ENCODE measurements at regions not wholly inside any gene's neighbourhood (a gene's known extent, or its start where the extent isn't known, plus 50 kb on each side); places are given as distances from the start of the nearest gene placed in this dataset.

DNA sequence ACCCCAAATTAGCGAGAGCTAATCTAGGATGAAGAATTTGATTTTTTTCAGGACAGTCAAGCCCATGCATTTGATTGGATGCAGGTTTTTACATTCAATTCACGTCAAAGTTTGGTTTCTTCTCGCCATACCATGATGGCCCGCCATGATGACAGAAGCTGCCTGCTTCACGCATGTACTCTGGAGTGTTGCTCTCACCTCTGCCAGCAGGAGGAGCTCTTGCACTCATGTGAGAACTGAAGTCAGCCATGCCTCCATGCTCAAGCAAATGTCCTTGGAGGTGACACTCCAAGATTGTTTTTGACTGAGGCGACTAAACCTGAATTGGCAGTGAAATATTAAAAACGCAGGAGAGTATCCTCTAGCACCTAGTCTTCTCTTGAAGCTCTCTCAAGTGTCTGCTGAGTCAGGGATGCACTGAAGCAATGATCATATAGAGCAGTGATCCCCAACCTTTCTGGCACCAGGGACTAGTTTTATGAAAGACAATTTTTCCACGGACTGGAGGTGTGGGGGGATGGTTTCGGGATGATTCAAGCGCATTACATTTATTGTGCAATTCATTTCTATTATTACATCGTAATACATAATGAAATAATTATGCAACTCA lies 120.9 kb downstream of the SAMMSON start:
- peak; percentile 66 to 79 for DNase-seq

DNA sequence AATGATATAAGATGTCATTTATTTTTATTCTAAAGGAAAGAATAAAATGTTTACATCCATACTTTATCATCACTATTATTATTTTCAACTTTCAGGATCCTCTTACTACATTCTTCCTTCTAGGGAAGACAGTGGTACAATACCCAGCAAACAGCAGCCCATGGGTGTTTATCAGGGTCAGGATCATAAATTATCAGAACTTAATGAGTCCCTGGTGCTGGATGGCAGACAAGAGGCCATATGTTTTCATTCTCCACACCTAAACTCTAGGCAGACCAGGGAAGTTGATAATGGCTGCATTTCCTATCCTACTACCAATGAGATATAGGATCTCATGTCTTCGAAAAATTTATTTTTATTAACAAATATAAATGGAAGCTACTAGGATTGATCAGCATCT lies 127.7 kb downstream of the SAMMSON start:
- DNase-seq = no peak

DNA sequence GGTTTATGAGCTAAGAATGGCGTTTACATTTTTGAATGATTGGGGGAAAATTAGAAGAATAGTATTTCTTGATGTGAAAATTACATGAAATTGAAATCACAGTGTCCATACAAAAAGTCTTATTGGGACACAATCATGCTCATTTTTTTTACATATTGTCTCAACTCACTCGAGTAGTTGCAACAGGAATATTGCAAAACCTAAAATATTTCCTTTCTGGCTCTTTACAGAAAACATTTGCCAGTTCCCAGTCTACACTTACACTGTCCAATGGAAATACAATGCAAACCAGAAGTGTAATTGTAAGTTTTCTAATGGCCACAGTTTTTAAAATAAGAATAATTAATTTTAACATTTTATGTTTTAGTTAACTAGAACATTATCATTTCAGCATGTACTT lies 137.8 kb downstream of the SAMMSON start:
- DNase-seq = peak; percentile 3 to 65

DNA sequence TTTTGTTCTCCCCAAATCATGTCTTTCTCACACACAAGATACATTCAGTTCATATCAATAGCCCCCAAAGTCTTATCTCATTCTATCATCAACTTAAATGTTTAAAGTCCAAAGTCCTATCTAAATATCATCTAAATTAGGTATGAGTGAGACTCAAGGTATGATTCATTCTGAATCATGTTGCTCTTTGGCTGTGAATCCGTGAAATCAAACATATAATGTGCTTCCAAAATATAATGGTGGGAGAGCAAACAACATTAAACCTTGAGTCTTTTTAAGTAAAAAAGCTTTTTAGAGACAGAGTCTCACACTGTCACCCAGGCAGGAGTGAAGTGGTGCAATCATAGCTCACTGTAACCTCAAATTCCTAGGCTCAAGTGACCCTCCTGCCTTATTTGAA lies 139.1 kb downstream of the SAMMSON start:
- no peak for DNase-seq

All from inflammatory macrophage (primary cell).